Pons (tissue), 1 donor: ENCODE measurements at regions not wholly inside any gene's neighbourhood (a gene's known extent, or its start where the extent isn't known, plus 50 kb on each side); places are given as distances from the start of the nearest gene placed in this dataset.
"Not testable (repeated sequence)": the region's sequence is repeated elsewhere in the genome, so short reads cannot be mapped to it uniquely, and the experiment has no call there.

Source experiments
- DNase-seq: peaks from one replicate; pipeline ENCODE4 v3.0.0-alpha.2; 2016; ENCODE audit warnings: low spot score

GRCh38 chr7:130849604-130850003 lies 115.6 kb upstream of the KLF14 start:
- DNase-seq = no peak

GRCh38 chr7:130850956-130851355 lies 116.9 kb upstream of the KLF14 start:
- no peak for DNase-seq

GRCh38 chr7:130852867-130853266 lies 118.9 kb upstream of the KLF14 start:
- no peak for DNase-seq

- no peak for DNase-seq
These were observed 119.7 kb upstream of the KLF14 start for GRCh38 chr7:130853503-130854279.

GRCh38 chr7:130854481-130854880 lies 120.5 kb upstream of the KLF14 start:
- DNase-seq = no peak

GRCh38 chr7:130856866-130857265 lies 122.9 kb upstream of the KLF14 start:
- DNase-seq = no peak

- DNase-seq = not testable (repeated sequence)
These were observed 126.8 kb upstream of the KLF14 start for GRCh38 chr7:130860832-130861231.

GRCh38 chr7:130865408-130866236 lies 131.6 kb upstream of the KLF14 start:
- DNase-seq = no peak

GRCh38 chr7:130867039-130867438 lies 133.0 kb upstream of the KLF14 start:
- no peak for DNase-seq

- DNase-seq = no peak
These were observed 133.7 kb upstream of the KLF14 start for GRCh38 chr7:130867581-130868136.

GRCh38 chr7:130868139-130868538 lies 134.1 kb upstream of the KLF14 start:
- no peak for DNase-seq

- DNase-seq = no peak
These were observed 135.9 kb upstream of the KLF14 start for GRCh38 chr7:130869918-130870317.

- DNase-seq = no peak
These were observed 138.3 kb upstream of the KLF14 start for GRCh38 chr7:130872341-130872740.

- no peak for DNase-seq
These were observed 138.9 kb upstream of the KLF14 start for GRCh38 chr7:130872756-130873448.

GRCh38 chr7:130874071-130874915 lies 140.3 kb upstream of the KLF14 start:
- DNase-seq = no peak

GRCh38 chr7:130875265-130875741 lies 141.3 kb upstream of the KLF14 start:
- DNase-seq = no peak

- DNase-seq = no peak
These were observed 141.9 kb upstream of the KLF14 start for GRCh38 chr7:130875901-130876300.

- no peak for DNase-seq
These were observed 143.4 kb upstream of the KLF14 start for GRCh38 chr7:130877236-130877990.

- no peak for DNase-seq
These were observed 143.9 kb upstream of the KLF14 start for GRCh38 chr7:130877991-130878305.

- DNase-seq = no peak
These were observed 144.8 kb upstream of the KLF14 start for GRCh38 chr7:130878785-130879184.

- no peak for DNase-seq
These were observed 145.2 kb upstream of the KLF14 start for GRCh38 chr7:130879191-130879590.
